AG09309 (cell line): ENCODE measurements at regions not wholly inside any gene's neighbourhood (a gene's known extent, or its start where the extent isn't known, plus 50 kb on each side); places are given as distances from the start of the nearest gene placed in this dataset.

Source experiments
- DNase-seq: peaks from one replicate; pipeline ENCODE4 v3.0.0-alpha.2; 2010; ENCODE audit warnings: low read depth
- H3K4me3 ChIP-seq: 2 replicates; pipeline ENCODE4 v1.5.1; 2011; ENCODE audit warnings: mild to moderate bottlenecking, low read depth, low read length, moderate library complexity; ENCODE audit not compliant: control insufficient read depth
- CTCF ChIP-seq: IDR thresholded peaks from 2 replicates; pipeline ENCODE4 v1.5.1; 2011; ENCODE audit warnings: mild to moderate bottlenecking, low read depth, low read length, inconsistent platforms; ENCODE audit not compliant: insufficient read depth, control insufficient read depth; ENCODE audit errors: missing control alignments

DNA sequence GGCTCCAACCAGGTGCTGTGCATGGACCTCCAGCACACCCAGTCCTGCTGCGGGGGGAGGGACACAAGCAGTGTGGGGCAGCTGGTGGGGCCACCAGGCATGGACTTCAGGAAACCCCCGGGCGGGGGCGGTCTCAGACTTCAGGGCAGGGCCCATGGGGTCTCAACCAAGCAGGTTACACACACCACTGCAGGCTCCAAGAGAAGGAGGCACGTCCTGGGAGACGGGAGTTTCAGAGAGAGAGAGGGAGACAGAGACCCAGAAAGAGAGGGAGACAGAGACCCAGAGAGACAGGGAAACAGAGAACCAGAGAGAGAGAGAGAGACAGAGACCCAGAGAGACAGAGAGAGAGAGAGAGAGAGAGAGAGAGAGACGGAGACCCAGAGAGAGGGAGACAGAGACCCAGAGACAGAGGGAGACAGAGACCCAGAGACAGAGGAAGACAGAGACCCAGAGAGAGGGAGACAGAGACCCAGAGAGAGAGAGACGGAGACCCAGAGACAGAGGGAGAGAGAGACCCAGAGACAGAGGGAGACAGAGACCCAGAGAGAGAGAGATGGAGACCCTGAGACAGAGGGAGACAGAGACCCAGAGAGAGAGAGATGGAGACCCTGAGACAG is 128.9 kb downstream of the NCOR2 start:
- TF ChIP-seq CTCF: no peak
- DNase-seq: no peak
- no peak overlapping the region for H3K4me3 ChIP-seq

DNA sequence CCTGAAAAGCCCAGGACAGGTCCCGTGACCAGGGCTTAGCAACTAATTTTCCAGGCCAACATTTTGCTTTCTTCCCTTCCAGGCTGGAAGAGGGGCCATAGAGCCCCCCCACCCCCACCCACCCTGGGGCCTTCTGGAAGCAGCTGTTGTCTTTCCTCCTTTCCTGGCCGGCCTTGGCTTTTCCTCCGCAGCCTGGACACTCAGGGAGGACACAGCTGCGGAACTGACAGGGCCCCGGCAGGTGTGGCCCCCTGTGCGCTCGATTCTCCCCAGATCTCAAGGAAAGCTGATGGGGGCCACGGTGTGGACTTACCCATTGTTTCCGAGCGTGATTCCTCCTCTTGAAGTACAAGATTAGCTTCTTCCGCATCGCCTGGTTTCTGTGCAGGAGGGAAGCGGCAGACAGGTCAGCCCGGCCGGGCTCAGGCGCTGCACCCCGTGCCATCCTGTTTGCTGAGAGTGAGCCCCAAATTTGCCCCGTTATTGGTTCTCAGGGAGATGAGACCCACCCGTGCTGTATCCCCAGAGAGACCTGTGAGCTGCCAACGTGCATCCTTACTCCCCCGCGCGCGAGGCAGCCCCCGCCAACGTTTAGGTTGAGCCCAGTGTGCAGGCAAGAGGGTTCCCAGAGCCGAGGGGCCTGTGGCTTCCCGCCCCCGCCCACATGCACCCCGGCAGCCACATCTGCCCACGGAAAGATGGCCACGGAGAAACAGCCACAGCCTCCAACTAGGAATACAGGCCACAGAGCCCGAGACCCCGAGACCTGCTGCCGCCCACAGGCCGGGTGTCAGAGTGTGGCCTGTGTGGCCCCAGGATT is 129.6 kb downstream of the NCOR2 start:
- TF ChIP-seq CTCF: no peak
- H3K4me3 ChIP-seq: no peak overlapping the region
- DNase-seq: no peak

GRCh38 chr12:124437121-124437520 is 130.3 kb downstream of the NCOR2 start:
- DNase-seq: no peak
- H3K4me3 ChIP-seq: no peak overlapping the region
- no peak for TF ChIP-seq CTCF

DNA sequence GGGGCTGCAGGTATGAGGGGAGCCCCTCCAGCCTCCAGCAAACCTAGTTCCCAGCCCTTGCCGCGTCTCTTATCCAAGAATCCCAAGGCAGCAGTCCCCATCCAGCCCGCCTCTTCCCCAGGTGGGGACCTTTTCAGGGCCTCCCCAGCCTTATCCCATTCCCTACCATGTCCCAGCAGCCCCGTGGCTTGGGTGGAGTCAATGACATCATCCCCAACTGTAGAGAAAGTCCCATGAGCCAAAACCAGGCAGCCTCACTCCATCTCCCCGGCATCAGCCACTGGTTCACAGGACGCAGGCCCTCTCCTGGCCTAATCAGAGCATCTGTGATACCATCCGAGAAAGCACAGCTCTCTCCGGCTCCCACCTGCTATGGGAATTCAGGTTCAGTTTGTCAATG is 131.0 kb downstream of the NCOR2 start:
- no peak for TF ChIP-seq CTCF
- DNase-seq: no peak
- no peak overlapping the region for H3K4me3 ChIP-seq

DNA sequence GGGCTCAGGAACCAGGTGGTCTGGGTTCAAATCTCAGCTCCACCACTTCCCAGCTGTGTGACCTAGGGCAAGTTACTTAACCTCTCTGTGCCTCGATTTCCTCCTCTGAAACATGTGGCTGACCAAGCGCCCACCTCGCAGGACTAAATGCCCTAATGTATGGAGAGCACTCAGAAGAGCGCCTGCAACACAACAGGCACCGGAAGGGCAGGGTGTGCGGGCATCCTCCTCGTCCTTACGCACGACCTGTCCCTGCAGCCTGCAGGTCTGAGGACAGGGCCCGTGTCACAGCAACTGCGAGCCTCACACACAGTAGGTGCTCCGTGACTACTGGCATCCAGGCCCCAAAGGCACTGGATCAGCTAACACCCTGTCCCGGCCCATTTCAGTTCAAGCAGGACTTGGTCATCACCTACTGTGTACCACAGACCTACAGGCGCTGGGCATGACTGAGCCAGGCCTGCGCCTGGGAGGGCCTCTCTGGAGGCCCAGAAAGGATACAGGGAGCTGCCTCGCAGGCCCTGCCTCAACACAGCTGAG is 131.5 kb downstream of the NCOR2 start:
- DNase-seq: no peak
- no peak overlapping the region for H3K4me3 ChIP-seq
- TF ChIP-seq CTCF: no peak

DNA sequence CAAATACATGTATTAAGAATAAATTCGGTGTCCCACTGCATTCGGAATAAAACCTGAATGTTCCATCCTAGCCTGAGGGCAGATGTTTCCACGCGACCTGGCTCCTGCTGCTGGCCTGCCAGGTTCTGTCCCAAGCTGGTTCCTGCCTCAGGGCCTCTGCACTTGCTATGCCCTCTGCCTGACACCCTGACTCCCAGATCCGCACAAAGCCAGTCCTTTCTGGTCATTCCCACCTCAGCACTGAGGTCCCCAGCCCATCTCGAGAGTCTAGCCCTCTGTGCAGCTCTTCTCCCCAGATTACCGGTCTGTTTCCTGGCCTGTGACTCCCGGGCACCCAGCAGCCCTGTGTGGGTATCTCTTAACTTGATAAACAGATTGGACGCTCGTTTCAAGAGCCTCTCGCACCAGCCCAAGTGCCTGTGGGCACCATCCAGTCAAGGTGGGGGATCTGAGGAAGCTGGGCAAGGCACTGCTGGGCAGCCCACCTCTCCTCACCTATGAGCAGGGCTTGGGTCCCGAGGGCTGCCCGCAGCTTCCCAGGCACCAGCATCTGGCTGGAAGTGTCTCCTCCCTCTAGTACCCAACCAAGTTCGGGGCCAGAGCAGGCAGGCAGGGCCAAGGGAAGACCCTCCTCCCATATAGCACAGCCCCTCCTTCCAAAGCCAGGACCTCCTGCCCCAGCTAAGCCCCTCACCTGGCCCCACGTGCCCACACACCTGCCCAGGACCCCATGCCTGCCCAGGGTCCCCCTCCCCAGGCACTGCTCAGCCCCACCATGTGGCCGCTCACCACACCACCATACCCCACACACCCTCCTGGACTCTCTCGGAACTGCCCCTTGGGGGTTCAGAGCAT is 132.2 kb downstream of the NCOR2 start:
- TF ChIP-seq CTCF: no peak
- no peak overlapping the region for H3K4me3 ChIP-seq
- no peak for DNase-seq
